ENCODE measurements at regions not wholly inside any gene's neighbourhood (a gene's known extent, or its start where the extent isn't known, plus 50 kb on each side); places are given as distances from the start of the nearest gene placed in this dataset.

DNA sequence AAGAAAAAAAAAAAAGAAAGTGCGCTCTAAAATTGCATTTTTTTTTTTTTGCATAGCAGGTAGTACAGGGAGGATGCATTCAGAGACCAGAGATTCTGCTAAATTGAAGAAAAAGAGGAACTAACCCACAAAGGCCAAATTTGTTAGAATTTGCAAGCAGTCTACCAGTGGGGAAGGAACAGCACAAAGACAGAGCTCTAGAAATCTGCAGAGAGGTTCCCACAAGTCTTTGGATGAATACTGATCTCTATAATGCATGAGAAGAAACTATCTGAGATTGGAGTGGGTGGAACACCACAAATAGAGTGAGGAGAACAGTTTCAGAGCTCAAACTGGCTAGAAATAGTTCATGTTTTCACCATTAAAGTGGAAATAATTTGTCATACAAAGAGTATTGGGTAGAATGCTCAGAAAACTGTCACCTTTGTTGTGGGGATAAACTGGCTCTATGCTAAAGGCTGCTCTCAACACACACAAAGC lies 79.6 kb upstream of the AHI1 start:
- TF ChIP-seq SUZ12 (IDR thresholded peaks at IDR 0.05; ENCODE audit: extremely low read depth, insufficient read depth, insufficient read length) (no peak), YY1 (IDR thresholded peaks at IDR 0.05; ENCODE audit: insufficient read depth, insufficient read length) (no peak), ZNF274 (IDR thresholded peaks at IDR 0.05; ENCODE audit: low read depth, low read length) (no peak)
